NCI-H446 treated with DMSO at 0.1 percent for 48 hours (cell line): ENCODE measurements at regions not wholly inside any gene's neighbourhood (a gene's known extent, or its start where the extent isn't known, plus 50 kb on each side); places are given as distances from the start of the nearest gene placed in this dataset.

ENCODE experiments used
- DNase-seq: peaks from one replicate; lab custom pipeline; 2025; lab: John Stamatoyannopoulos, UW

DNA sequence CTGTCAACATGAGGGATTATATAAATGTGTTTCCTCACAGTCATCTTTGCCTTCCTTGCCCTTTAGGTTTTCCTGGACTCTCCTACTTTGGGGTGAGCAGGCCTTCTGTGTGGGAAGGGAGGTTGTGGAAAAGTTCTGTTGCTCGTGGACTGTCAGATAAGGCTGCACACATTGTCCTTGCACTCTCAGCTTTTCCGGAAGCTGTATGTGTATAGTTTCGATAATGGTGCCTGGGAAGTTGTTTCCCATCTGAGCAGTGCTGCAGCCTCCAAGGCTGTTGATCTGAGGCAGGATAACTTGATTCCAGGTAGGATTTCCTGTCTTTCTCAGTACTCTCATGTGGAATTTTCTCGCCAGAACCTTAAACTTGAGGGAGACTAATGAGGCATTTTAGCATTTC is 297.8 kb upstream of the AZI2 start:
- DNase-seq: no peak

DNA sequence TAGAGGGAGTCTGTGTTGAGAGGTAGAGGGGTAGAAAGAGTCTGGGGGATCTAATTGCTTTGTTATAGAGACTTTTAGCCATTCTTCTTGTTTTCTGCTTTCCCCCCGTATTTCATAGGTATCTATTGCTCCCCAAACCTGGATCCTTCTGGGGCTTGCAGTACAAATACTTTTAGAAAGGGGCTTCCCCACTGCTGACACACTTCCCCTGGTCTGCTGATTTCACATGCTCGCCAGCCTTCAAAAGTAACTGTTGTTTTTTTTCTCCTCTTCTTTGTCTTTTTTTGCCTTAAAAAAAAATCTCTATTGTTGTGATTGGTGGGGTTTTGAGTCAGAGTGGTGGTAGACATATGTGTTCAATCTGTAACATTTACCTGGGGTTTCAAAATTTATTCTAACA is 300.6 kb upstream of the AZI2 start:
- no peak for DNase-seq

DNA sequence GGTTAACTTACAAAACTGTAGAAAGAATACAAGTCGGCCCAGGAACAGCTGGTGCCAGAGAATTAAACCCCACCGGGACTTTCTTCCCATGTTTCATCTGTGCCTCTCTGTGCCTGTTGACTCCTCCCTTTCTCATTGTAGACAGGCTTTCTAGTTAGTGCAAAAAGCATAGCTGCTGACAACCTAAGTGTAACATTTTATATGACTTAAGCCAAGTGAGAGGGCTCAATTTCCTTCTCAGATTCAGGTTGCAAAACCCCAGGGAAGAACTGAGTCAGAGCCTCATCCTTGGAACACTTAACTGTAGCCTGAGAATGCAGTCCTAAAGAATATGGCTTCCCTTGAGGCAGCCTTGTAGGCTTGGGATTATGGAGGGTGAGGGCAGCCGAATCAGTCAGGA is 302.5 kb upstream of the AZI2 start:
- no peak for DNase-seq

DNA sequence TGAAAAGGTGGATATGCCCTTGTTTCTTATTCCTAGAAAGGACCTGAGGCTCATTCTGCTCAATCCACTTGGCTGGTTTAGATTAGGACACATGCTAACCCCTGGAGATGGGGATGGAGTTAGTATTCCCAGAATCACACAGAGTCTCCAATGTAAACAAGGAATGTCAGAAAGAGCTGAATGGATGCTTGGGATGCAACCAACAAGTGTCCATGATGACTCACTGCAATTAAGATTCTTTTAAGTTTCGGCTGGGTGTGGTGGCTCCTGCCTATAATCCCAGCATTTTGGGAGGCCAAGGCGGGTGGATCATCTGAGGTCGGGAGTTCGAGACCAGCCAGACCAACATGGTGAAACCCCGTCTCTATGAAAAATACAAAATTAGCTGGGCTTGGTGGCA is 315.5 kb upstream of the AZI2 start:
- no peak for DNase-seq

DNA sequence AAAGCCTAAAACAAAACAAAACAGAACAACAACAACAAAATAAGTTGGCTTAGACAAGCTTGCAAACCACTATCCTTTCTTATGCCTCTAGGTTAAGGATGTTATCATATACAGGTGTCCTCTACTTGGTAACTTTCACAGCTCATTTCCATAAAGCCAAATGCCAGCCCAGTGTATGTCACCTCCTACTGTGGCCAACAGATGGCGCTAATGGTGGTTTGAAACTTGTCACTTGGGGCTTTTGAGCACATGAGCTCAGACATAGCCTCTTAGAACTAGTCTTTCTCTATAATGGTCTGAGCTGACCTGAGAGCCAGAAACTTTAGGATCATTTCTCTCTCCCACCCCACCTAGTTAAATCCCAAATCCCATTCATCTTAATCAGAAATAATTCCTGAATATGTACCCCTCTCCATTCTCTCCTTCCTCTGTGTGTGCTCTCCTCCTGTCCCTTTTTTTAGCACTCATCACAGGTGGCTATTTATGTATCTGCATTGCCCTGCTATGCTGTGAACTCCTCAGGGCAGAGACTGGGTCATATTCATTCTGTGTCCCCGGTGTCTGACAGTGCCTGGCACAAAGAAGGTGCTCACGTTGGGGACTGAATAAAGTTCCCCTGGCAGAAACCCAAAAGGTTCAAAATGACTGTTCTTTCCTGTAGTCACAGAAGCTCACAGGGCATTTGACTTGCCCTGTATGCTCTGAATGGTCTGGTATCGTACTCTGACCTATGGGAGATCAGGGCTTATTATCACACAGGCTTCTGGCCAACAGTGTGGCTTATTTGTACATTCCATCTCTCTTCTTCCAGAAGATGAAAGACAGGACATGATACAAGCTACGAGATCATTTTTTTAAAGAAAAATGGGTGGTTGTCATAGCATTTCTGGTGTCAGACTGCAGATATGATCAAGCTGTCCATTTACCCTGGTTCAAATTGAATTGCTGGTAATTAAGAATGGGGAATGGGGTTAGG is 319.3 kb upstream of the AZI2 start:
- DNase-seq: peak; percentile 9

DNA sequence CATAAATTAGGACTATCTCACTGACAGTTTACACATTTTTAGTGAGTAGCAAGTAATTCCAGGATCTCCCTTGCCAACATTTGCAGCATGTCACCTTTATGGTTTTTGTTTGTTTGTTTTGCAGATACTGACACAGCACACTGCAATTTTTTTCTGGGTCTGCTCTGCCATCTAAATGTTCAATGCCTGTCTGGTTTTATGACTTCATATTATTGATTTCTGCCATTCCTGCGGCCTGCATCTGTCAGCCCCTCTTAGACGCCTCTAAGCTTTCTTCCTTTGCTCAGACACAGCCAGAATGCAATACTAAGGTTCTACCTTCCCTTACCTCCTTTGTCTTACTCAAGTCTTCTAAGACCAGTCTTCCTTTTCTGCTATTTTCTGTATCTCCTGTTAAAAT is 321.2 kb upstream of the AZI2 start:
- no peak for DNase-seq

DNA sequence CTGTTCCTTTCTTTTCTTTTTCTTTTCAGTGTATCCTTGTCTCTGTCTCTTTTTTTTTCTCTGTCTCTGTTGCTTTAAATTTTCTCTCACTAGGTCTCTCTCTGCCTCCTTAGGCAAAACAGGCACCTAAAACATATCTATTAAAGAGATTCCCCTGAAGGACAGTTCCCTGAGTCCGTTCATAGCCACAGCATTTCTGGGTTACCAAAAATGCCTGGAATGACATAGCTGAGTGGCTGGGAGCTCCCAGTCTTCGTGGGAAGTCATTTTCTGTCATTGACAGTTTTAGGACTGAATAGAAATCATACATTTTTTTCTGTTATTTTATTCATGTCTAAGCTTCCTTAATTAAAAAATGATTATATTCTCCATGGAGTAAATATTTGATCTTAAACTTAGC is 323.8 kb upstream of the AZI2 start:
- no peak for DNase-seq

DNA sequence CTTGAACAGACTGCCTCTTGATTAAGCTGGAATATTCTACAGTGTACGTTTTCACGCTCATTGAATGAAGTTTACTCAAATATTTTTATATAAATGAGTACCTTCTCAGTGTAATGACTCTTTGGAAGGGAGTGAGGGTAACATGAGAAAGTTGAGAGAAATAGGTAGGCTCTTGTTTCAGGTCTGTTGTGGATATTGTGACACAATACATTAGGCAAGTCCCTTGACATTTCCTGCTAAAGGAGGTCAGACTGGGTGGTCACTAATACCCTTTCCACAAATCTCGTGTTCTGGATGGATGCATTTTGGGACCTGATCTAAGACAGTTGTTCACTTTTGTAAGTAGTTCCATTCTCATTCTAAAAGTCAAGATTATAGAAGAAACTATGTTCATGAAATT is 324.8 kb upstream of the AZI2 start:
- DNase-seq: no peak

DNA sequence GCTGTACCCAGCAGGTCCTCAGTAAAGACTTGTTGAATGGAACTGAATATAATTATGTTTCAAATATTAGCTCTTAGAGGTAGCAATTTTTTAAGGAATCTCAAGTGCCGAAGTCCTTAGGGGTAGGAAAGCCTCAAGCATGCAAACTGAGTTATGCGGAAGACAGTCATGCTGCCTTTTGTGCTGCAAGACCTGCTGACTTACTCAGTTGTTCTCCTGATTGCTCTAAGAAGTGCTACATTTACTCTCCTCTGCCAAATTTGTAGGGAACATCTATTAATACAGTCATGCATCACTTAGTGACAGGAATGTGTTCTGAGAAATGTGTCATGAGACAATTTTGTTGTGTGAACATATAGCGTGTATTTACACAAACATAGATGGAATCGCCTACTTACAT is 325.6 kb upstream of the AZI2 start:
- no peak for DNase-seq

DNA sequence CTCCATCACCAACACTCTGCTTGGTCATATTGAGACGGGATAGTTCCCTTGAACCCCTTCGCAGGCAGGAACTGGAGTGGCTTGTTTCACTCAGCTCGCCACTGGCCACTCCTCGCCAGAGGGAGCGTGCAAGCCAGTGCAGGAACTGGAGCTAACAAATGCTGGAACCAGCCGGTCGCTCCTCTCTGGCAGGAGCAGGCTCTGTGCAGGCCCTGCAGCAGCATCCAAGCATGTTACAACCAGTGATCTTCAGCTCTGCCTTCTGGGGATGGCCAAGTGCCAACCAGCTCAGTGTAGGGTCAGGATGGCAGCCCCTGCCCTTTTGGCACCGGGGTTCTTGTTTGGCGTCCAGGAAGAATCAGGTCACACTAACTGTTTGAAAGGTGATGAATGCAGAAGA is 329.0 kb upstream of the AZI2 start:
- DNase-seq: no peak

DNA sequence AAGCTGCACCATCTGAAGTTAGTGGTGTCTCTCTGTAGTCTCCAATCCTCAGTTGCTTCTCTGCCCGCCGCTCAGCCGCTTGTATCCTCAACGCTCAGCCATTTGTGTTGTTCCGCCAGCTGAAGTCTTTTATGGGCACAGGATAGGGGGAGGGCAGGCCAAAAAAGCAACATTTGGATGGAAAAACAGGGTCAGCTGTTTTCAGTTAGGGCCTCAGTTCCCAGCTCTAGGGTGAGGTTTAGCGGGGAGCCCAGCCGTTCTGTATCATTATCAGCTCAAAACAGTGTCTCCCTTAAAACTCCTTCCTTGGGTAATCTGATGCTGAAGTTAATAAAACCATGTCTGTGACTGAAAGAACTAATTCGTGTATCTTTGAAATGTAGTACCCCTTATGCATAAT is 329.5 kb upstream of the AZI2 start:
- DNase-seq: no peak

DNA sequence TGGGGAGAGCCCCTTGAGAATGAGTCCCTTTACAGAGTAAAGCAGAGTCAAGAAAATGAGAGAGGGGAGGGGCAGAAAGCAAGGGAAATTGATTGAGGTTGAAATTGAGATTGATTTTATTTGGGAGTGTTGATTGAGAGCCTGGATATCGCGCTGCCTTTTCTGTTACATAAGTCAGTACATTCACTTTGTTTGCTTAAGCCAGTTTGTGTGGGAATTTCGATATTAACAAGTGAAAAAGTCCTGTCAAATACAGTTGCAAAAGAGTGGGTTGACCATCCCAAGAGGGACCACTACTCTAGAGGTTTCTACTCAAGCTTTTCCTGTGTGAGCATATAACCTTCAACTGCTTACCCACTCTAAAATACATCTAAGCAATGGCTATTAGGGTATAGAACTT is 331.4 kb upstream of the AZI2 start:
- no peak for DNase-seq

DNA sequence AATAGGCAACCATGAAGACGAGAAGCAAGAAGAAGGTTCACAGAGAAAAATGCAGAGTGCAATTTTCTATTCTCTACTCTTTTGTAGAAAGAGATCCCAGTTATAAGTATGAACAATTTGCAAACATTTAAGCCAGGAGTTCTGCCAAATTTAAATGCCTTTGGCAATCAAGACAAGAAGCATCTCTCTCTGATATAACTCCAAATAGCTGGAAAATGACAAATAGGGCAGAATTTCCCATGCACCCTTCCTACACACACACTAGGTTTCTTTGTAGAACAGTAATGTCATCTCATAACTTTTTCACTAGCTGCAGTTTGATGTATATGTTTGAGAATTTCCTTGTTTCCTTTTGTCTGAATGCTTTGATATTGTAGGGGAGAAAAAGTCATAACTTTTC is 333.5 kb upstream of the AZI2 start:
- no peak for DNase-seq

DNA sequence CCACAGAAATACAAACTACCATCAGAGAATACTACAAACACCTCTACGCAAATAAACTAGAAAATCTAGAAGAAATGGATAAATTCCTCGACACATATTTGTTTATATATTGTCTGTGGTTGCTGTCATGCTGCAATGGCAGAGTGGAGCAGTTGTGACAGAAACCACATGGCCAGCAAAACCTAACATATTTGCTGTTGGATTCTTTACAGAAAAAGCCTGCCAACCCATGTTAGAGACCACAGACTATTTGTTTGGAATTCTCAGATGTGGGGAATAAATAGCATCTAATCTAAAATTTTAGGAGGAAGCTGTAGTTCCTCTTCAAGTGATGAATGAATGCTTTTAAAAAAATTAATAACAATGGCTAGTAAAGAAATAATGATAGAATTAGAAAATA is 341.6 kb upstream of the AZI2 start:
- no peak for DNase-seq

DNA sequence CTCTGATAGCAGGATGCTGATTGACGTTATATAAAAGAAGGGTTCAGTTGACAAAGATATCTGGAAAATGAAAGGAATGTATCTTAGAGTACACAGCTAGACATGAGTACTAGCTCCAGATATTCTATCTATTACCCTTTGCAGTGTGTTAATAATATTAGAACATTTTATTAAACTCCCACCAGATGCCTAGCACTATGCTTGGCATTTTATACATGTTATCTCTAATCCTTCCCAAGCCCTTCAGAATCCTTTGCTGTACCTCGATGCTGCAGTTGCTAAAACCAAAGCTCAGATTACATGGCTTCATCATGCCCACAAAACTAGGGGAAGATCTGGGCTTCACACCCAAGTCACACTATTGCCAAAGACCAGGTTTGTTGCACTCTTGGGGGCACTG is 350.1 kb upstream of the AZI2 start:
- no peak for DNase-seq

DNA sequence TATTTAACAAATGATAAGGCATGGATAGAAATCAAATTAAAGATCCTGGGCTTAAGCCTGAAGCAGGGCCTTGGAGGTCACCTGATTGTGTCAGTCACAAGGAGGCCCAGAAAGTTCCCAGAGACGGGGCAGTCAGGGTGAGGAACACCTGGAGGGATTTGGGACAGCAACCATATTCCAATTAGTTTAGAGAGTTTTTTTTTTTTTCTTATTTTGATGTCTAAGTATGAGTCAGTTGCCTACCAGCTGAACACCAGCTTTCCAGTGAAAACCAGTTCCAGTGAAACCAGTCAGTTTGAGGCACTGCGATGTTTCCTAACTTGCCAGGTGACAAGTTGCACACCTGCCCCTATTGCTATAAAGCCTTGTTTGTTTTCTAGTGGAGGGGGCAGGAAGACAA is 350.7 kb upstream of the AZI2 start:
- DNase-seq: no peak

DNA sequence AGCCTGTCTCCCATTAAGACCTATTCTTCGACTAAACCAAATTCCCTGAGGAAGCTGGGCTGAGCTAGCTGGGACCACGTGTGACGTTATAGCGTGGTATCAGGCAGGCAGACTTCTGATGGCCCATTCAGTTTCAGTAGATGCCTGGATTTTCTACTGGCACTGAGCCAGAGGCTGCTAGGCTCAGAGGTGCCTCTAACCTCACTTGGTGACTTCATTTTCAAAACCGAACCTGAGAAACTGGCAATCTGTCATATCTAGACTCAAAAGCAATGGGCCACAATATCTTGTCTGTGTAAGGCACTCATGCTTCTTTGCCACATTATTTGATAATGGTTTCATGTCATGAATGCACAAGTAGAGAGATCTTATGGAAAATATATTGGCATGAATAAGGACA is 352.1 kb upstream of the AZI2 start:
- no peak for DNase-seq

DNA sequence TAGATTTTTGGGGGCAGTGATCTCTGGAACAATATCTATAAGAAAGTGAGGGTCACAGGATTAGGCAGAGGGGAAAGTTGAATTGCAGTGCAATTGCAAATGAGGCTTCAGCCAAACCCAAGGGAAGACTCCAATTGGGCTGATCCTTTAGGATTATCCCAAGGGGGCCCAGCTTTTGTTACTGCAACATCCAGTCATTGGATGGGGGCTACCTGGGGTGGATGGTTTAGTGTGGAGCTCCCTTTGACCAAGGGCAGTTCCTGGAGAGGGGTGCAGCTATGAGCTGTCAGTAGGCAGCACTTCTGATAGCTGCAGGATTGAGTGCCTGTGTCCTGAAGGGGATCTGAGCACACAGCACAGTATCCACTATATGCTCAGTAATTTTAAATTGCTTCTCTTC is 355.2 kb upstream of the AZI2 start:
- DNase-seq: no peak

DNA sequence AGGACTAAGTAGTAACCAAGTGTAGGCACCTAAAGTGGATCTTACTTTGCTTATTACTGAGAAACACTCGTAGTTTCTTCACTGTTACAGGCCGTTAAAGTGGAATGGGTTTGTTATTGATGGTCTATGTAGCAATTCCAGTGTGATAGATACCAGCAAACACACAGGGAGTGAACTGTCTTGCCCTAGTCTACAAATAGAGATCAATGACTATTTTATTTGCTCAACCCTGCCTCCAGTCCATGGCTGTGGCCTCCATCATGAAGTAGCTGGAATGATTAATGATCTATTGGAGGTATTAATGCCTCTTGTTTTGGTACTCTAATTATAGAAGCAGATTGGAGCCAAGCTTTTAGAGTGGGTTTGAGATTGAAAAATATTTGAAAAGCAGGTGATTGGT is 362.7 kb upstream of the AZI2 start:
- DNase-seq: no peak

DNA sequence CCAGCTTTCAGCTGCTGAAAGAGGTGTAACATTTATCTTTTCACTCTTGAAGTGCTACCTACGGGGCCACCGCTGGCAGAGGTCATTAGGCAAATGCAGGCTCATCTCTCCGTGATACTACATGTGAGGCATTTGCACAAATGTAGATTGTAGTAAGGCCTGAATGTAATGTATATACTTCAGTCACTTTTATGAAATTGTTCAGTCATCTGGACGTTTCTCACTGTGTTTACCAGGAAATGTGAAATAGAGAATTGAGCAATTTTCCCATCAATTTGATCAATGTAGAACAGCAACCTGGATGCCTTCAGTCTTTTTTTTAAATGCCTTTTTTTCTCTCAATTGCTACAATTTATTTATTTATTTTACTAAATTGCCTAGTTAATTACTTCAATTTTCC is 368.3 kb upstream of the AZI2 start:
- no peak for DNase-seq

DNA sequence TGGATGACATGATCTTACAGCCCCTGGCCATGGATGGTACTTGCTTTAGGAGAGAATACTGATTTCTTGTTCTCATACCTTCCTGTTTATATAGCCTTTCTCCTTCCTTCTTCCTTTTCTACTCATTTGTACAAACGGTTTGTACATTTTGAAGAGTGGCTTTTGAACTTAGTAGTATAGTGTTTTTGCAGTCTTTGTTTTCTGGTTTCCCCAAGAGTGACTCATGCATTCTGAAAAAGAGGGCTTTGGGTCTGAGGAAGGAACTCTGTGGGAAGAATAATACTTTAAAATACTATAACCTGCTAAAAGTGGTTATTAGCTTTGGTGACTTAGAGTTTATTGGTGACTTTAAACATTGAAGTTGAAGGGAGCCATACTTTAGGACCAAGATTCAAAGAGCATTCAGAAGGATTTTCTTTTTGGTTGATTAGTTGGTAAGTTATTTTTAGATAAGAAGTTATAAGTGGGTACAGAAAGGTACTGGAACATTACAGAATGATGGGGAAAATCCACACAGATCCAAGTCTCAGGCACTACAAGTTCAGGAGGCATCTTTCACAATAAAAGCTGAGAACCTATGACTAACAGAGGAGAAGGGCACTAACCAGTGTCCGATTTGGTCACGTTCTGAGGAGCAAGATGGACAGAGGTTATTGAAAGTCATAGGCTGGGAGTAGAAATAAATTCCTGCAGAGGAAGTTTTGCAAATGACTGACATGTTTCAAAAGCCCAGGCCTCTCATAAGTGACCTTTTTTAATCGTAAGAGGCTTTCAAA is 369.6 kb upstream of the AZI2 start:
- no peak for DNase-seq

DNA sequence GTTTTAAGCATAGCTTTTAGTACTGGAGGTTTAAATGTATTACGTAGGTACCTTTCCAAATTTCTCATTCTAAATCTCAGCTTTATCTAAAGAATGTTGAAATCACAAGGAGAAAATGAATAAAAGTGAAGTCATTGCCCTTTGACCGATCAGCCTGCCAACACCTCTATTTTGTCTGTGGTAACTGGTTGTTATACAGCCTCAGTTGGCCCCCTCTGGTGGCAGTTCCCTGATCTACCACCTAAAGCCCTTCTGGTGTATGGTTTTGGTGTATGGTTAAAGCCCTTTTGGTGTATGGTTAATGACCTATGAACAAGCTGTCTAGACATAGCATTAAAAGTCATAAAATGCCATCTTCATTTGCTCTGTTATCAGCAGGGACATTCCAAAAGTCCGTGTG is 378.2 kb upstream of the AZI2 start:
- peak; percentile 3 for DNase-seq

DNA sequence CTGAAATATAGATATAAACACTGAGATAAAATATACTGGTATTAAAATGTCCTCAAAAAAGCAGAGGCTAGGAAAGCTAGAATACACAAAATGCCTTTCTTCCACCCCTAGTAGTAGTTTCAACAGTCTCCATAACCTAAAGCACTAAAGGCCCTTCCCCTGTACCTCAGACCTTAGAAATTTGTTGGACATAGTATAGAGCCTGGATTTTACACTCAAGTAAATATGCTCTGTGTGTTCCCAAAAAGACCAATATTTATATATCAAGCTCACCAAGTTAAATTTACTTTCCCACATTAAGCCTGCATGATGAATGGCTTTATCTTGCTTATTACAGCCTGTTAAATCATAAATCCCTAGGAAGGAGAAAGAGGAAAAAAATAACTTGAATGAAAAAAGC is 378.7 kb upstream of the AZI2 start:
- DNase-seq: no peak

DNA sequence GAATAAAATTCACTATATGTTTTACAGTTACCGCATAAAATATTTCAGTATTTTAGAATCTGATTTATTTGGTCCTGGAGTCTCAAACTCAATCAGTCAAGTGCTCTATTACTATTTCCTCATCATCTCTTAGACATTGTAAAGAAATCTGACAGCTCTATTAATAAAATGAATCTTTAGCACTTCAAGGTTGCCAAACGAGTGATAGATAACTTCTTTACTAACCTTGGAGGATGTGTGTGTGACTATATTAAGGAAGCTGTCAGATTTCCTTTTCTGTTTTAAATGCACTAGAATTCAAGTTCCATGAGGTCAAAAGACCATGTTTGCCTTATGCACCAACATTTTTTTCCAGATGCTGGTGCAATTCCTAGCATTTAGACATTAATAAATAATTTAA is 389.8 kb upstream of the AZI2 start:
- no peak for DNase-seq
